ENCODE measurements at regions not wholly inside any gene's neighbourhood (a gene's known extent, or its start where the extent isn't known, plus 50 kb on each side); places are given as distances from the start of the nearest gene placed in this dataset.
A peak's percentile ranks its signal among the peaks of the same experiment; 100 is the strongest.

GRCh38 chr12:19584732-19585131 is 145.4 kb downstream of the AEBP2 start:
- peaks cover 62% of the 10 kb centered on the region for H3K36me3 Mint-ChIP-seq (ENCODE audit: low read depth)
- ATAC-seq (ENCODE audit: poor library complexity) (no peak), DNase-seq (peak in 1 of 14 experiments; percentile 10)
- no peaks in the 10 kb centered on the region for H3K4me1 Mint-ChIP-seq (ENCODE audit: low read depth)
- H3K36me3 ChIP-seq (ENCODE audit: insufficient read depth, low read length): no peaks in the 10 kb centered on the region
- peaks cover 18% of the 10 kb centered on the region for H3K9me3 Mint-ChIP-seq
- no peak overlapping the region for H3K27ac Mint-ChIP-seq
- CTCF ChIA-PET: no interaction called here
- H3K4me3 Mint-ChIP-seq: no peak overlapping the region
- no peaks in the 10 kb centered on the region for H3K27me3 Mint-ChIP-seq
- H3K9me3 ChIP-seq (ENCODE audit: control insufficient read depth in 1 of 2, insufficient read depth in 1 of 2, low read length in 2 of 2): peaks cover 10 to 33% of the 10 kb centered on the region in 2 experiments
- H3K27me3 ChIP-seq (ENCODE audit: control insufficient read depth in 1 of 2, insufficient read depth in 2 of 2, low read length in 2 of 2): no peaks in the 10 kb centered on the region
- no peak overlapping the region for H3K4me3 ChIP-seq (ENCODE audit: low read length)
- TF ChIP-seq CTCF (IDR thresholded peaks at IDR 0.05): no peak
- POLR2A ChIA-PET: no interaction called here
- H3K27ac ChIP-seq (ENCODE audit: low read depth in 1 of 2, low read length in 2 of 2): no peak overlapping the region
- H3K4me1 ChIP-seq (ENCODE audit: insufficient read depth, low read length): peaks cover 3% of the 10 kb centered on the region
- intact Hi-C loops (cut with DNase I, micrococcal nuclease): no loop called here

- no peaks in the 10 kb centered on the region for H3K36me3 ChIP-seq (ENCODE audit: insufficient read depth, low read length)
- DNase-seq: no peak
- ChIA-PET CTCF (no interaction called here), POLR2A (no interaction called here)
- no peak overlapping the region for H3K4me3 ChIP-seq (ENCODE audit: low read length)
- H3K27me3 Mint-ChIP-seq: no peaks in the 10 kb centered on the region
- intact Hi-C loops (cut with DNase I, micrococcal nuclease): no loop called here
- no peaks in the 10 kb centered on the region for H3K4me1 Mint-ChIP-seq (ENCODE audit: low read depth)
- no peak overlapping the region for H3K4me3 Mint-ChIP-seq
- peaks cover 25% of the 10 kb centered on the region for H3K36me3 Mint-ChIP-seq (ENCODE audit: low read depth)
- peaks cover 0 to 3% of the 10 kb centered on the region in 2 experiments for H3K9me3 ChIP-seq (ENCODE audit: control insufficient read depth in 1 of 2, insufficient read depth in 1 of 2, low read length in 2 of 2)
- H3K9me3 Mint-ChIP-seq: peaks cover 6% of the 10 kb centered on the region
- TF ChIP-seq CTCF (IDR thresholded peaks at IDR 0.05): no peak
- H3K27me3 ChIP-seq (ENCODE audit: control insufficient read depth in 1 of 2, insufficient read depth in 2 of 2, low read length in 2 of 2): no peaks in the 10 kb centered on the region
- H3K4me1 ChIP-seq (ENCODE audit: insufficient read depth, low read length): peaks cover 3% of the 10 kb centered on the region
- no peak overlapping the region for H3K27ac Mint-ChIP-seq
- no peak for ATAC-seq (ENCODE audit: poor library complexity)
- H3K27ac ChIP-seq (ENCODE audit: low read depth in 1 of 2, low read length in 2 of 2): no peak overlapping the region
Observed at GRCh38 chr12:19588951-19589350, 149.7 kb downstream of the AEBP2 start.

GRCh38 chr12:19591951-19592350 is 152.7 kb downstream of the AEBP2 start:
- TF ChIP-seq CTCF (IDR thresholded peaks at IDR 0.05): no peak
- Histone ChIP-seq H3K27ac (ENCODE audit: low read depth in 1 of 2, low read length in 2 of 2) (no peak overlapping the region), H3K27me3 (ENCODE audit: control insufficient read depth in 1 of 2, insufficient read depth in 2 of 2, low read length in 2 of 2) (no peaks in the 10 kb centered on the region), H3K9me3 (ENCODE audit: control insufficient read depth in 1 of 2, insufficient read depth in 1 of 2, low read length in 2 of 2) (no peaks in the 10 kb centered on the region), H3K36me3 (ENCODE audit: insufficient read depth, low read length) (no peaks in the 10 kb centered on the region), H3K4me1 (ENCODE audit: insufficient read depth, low read length) (no peaks in the 10 kb centered on the region), H3K4me3 (ENCODE audit: low read length) (no peak overlapping the region)
- intact Hi-C loops (cut with DNase I, micrococcal nuclease): no loop called here
- no peaks in the 10 kb centered on the region for H3K9me3 Mint-ChIP-seq
- CTCF ChIA-PET: no interaction called here
- no peak for ATAC-seq (ENCODE audit: poor library complexity)
- no peak overlapping the region for H3K4me3 Mint-ChIP-seq
- no peaks in the 10 kb centered on the region for H3K4me1 Mint-ChIP-seq (ENCODE audit: low read depth)
- POLR2A ChIA-PET: no interaction called here
- no peak overlapping the region for H3K27ac Mint-ChIP-seq
- DNase-seq: no peak
- H3K27me3 Mint-ChIP-seq: no peaks in the 10 kb centered on the region
- no peaks in the 10 kb centered on the region for H3K36me3 Mint-ChIP-seq (ENCODE audit: low read depth)

All from CD4-positive, alpha-beta T cell (primary cell).